HuH-7 (cell line): ENCODE measurements at regions not wholly inside any gene's neighbourhood (a gene's known extent, or its start where the extent isn't known, plus 50 kb on each side); places are given as distances from the start of the nearest gene placed in this dataset.

Experiments
- DNase-seq: peaks from one replicate; pipeline ENCODE4 v3.0.0; 2011; ENCODE audit warnings: low spot score

DNA sequence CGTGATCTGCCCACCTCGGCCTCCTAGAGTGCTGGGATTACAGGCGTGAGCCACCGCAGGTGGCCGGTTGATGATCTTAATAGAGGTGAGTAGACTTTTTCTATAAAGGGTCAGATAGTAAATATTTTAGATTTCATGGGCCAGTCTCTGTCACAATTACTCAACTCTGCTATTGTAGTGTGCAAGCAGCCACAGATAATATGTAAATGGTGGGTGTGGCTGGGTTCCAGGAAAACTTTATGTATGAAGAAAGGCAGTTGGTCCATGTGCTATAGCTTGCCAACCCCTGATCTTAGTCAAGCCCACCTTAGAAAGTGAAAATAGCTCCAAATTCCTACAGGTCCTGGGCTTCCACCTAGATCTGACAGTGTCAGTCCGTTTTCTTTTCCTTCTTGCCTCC lies 94.9 kb upstream of the PMFBP1 start:
- DNase-seq = no peak

DNA sequence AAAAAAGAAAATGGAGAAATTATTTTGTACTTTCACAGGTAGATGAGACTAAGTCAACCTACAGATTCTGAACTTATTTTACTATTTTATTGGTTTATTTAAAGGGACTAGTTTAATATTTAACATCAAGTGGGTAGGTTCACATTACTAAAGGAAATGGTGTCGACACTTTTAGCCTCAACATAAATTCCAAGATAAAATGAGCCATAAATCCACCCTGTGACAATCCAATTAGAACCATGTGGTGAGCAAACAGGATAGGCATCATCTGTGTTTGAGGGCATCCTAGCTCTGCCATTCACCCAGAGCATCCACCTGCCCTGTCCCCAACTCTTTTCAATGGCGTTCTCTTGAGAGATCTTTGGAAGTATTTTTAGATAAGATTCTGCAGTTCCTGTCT lies 92.8 kb upstream of the PMFBP1 start:
- no peak for DNase-seq

DNA sequence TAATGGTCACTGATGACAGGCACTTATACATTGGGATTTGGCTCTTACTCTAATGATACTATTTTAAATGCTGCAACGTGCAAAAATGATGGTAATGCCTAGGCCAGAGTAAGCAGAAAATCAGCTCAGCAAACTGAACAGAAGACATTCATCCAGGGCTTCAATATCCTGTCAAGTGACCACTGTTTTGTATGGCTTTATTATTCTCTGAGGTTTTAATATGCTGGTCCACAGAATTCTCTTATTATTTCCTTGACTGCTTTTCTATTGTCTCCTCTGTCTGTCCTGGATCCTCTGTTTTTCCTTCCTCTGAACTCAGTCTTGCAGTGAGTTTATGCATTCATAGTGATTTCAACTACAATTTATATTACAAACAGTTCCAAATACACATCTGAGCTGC lies 90.8 kb upstream of the PMFBP1 start:
- DNase-seq = no peak

DNA sequence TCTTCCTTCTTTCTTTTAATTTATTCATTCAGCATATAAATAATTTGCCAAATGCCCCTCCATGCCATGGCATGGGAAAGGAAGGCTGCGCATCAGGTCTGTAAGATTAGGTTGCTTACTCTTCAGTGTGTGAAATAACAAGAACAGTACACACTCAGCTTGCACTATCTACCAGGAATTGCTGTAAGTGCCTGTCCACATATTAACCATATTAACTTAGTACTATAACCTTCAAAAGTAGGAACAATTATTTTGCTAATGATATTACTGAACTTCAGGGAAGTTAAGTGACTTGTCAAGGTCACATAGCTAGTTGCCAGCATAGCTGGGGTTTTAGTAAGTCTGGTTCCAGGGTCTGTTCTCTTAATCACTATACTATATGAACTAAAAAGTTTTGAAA lies 89.2 kb upstream of the PMFBP1 start:
- no peak for DNase-seq

DNA sequence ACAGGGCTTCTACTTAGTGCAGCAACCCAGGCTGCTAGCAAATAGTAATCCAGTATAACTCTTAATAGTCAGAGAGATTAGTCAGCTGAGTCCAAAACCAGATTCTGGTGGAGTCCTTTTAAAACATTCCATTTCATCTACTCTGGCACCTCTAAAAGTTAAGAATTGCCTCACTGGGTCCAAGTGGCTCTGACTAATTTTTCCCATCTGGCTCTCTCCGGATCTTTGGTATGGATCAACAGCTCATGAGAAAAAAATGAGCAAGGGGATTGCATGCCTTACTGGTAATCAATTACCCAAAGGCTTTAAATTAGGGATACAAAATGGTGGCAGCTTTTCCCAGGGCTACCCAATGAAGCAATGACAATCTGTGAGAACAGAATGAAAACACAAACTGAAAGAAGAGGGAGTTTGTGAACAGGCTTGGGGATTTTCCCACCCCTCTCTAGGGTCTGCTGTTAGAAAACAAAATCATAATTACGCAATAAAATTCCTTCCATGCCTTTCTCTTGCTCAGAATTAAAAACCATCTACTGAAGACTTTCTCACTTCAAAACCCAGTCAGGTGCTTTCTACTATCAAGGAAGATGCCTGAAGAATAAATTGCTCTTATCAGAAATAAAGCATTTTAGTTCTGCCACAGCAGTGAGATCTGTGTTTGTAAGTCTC lies 84.6 kb upstream of the PMFBP1 start:
- DNase-seq = no peak

DNA sequence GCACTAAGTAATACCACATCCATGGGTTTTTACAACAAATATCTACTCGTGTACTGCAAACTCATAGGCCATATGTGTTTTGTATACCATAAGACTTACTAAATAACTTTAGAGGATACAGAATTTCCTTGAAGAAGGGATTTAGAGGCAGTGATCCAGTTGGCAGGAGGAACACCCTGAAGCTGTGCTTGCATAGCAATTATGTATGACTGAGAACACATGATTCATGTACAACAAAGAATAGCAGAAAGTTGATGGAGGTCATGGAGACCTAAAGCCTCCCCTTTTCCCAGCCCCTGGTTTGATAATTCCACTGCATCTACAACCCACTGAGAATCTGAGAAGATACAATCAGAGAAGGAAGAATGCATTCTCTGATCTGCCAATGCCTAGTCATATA lies 83.8 kb upstream of the PMFBP1 start:
- DNase-seq = no peak

DNA sequence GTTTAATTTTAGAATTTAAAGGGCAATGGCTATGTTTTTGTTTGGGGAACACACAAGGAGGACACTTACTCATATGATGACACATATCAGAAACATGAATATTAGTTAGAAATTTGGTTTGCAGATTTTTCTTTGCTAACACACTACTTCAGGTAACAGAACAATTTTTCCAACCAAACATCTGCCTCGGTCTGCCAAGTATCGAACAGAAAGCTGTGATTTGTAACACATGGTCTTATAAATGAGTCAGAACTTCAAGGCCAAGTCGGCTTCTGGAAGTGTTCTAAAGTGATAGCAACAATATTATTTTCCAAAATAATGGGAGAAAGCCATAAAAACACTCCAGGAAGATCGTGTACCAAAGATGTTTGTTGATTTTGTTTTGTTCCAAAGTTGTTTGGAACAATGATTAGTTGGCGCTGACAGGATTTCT lies 75.9 kb upstream of the PMFBP1 start:
- no peak for DNase-seq

DNA sequence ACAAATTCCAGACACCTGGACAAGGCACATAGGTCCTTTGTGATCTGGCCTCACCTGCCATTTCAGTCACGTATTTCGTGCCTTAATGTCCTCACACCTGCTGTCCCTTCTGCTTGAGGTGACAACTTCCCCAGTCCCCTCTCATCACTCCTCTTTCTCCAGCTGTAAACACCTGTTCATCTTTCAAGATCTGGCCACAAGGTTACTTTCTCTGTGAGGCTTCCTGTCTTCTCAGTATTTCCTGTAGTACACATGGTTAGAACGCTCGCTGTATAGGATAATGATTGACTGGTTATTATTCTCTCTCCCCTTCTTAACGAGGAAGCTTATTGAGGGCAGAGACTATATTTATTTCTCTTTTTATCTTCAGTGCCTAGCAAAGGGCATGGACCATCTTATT lies 74.5 kb upstream of the PMFBP1 start:
- no peak for DNase-seq

DNA sequence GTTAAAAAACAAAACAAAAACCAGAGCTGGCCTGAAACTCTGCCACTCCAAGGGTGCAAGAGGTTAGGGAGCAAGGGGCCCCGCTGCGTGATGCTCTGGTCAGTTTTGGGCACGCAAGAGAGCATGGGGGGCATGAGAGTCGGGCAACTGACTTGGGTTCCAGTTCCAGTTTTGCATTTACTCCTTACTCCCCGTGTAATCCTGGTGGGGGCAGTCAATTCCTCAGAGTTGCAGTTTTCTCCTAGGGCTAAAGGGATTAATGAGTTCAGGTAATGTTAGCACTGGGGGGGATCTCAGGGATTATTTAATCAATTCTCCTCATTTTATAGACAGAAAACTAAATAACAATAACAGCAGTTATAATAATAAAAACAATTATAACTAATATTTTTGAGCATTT lies 72.9 kb upstream of the PMFBP1 start:
- no peak for DNase-seq

DNA sequence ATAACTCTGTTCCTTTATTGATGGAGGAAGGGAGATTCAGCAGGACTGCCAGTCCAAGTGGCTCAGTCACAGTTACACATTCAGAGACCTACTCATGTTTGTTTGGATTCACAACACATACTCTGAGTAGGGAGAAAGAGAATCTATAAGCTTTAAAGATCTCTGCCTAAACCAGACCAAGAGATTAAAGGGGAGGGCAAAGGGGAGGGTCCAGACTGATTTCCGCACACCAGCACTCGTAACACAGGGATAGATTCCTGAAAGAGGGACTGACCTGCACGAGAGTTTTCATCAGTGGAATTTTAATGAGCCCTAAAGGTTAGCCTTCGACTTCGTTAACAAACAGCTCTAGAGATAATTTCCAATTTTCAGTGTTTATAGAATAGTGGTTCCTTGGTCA lies 71.7 kb upstream of the PMFBP1 start:
- DNase-seq = no peak

DNA sequence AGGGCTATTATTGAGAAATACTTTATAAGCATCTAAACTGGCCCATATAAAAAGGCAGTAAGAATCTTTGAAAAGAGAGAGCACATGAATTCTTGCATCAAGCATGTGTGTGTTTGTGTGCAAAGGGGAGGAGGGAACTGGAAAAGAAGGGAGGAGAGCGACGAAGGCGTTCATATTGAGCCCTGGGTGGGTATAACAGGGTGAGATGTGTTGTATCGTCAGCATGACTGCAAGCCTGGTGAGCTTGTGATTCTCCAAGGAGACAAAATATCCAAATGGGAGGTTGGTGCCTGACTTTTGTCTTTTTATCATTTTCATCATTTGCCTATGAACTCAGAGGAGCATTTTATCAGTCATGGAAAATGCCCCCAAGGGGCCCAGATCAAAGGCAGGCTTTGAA lies 70.8 kb upstream of the PMFBP1 start:
- DNase-seq = no peak

DNA sequence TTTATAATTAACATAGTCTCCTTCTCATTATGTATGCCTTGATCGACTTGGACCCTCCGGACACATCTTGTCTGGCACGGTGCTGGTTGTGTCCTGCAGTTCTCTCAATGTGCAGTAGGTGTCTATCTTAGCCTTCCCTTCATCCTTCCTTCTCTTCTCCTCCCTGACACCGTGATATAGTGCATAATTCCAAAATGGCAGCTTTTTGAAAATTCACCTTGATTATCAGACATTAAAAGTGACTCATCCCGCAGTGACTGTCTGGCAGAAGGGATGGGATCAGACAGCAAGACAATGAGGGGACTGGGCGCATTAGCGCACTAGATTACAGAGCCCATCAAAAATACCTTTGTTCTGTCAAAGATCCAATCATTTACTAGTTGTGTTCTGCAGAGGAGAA lies 70.0 kb upstream of the PMFBP1 start:
- DNase-seq = peak; percentile 39

DNA sequence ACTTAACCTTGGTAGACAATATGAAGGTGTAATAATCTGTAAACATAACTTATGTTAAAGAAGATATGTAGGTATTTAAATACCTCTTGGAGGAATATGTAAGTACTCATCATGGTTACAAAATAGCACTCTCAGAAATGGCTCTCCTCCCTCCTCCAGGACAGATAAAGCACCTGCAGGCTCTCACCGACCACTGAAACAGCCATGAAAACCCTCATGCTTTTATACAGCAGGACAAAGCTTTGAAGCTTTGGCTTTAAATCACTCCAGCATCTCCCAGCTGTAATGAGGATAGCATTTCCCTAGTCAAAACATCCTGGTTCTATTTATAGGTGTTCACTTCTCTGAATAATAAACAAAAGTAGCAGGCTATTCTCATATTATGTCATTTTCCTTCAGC lies 69.1 kb upstream of the PMFBP1 start:
- DNase-seq = no peak

DNA sequence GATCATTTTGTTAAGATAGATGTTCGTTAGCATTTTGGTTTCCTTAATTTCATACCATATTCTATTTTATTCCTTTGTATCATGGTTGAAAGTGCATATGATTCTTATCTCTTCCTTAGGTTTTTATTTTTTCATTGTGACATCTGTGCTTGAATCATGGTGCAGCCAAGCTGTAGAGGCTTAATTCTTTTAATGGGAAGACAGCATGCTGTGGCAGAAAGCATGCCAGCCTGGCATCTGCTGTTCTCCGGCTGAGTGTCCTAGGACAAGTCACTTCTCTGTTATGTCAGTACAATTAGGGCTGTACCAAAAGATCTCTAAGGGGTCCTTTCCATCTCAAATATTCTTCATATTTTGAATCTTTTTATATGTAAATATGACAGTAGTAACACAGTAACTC lies 68.5 kb upstream of the PMFBP1 start:
- DNase-seq = no peak

DNA sequence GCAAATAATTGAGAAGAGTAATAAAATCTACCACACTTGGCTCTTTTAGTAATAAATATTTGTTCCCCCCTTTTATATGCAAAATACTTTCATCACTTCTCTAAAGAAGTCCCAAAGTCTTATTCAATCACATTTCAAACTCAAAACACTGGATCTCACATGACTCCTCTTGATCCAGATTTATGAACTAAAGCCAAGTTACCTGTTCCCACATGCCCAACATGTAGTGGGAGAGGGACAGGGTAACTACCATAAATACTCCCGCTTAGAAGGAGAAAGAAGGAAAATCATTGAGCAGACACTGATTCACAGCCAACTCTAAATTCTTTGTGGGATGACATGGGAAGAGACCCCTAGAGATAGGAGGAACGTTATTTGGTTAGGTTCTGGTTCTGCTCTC lies 64.9 kb upstream of the PMFBP1 start:
- no peak for DNase-seq

DNA sequence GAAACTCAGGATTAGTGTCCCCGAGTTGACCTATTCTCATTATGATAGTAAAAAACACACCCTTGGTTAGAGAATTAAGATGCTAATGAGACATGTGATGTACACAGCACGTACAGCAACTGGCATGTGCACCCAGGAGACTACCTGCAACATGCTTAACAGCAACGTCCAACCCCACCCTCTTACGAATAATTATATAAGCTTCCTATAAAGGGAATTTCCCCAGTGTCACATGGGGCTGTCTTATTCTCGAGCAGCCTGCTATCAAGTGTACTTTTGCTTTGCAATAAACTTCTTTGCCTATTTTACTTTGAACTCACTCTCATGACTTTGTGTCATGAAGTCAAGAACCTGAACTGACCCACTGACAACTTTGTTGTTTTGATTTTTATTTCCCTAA lies 62.4 kb upstream of the PMFBP1 start:
- no peak for DNase-seq

DNA sequence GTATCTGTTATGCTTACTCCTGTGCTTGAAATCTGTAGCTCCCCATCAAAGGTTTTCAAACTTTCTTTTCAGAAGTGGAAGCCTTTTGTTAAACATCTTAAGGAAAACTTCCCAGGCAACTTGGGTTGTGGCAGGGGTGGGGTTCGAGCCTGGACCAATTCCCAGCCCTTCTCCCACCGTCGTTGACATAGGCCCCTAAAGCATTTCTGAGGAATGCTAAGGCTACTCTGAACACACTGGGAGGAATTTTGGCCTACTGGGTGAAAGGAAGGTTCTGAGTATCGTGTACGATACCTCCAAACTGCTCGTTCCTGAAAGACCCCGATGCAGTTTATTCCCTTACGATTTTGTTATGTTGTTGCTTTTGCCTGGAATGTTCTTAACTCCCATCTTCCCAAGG lies 56.1 kb upstream of the PMFBP1 start:
- no peak for DNase-seq

DNA sequence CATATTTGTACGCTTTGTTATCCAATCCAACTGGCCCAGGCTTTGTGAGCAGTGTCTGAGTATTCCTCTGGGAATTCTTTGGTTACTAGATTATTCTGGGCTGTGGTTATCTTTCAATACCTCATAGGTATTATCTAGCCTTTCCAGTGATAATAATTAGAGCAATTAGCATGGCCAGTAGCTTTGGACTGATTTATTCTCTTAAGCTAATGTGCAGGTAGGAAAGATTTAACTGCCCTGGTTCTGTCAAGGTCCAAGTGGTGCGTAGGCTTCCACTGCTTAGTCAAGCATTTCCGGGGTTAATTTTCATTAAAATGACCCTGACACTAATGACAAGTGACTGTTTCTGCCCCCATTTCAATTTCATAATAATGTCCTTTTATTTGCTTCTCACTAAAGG lies 54.2 kb upstream of the PMFBP1 start:
- DNase-seq = no peak

DNA sequence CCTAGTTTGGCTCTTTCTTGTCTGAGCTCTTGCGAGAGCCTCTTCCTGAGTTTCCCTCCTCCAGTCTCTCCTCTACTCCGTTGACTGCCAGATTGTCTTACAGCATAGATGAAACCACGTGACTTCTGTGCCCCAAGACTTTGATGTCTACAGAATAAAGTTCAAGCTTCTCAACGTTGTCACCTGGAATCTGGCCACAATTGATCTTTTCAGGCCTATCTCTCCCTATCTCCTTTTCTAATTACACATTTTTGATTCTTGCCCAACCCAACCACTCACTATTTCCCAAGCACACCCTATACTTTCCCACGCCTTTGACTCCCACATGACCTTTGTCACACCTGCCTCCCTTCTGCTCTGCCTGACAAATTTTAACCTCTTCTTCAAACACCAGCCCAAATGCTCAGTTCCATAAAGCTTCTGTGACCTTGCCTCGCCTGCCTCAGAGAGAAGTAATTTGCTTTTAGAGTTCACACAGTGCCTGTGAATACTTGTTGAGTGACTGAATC lies 52.4 kb upstream of the PMFBP1 start:
- DNase-seq = peak; percentile 13

DNA sequence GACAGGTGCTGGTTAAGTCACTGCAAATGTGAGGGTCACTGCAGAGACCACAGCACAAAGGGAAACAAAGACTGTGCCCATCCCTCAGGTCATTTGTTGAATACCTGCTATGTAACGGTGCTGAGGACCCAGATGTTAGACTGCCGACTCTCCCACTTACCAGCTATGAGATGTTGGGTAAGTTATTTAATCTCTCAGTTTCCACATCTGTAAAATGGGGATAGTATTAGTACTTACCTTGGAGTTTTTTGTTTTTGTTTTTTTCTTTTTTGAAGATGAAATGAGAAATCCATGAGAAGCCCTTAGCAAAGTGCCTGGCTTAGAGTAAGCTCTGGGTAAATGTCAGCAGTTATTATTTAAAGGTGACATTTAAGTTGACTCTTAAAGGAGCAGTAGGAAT lies 50.5 kb upstream of the PMFBP1 start:
- no peak for DNase-seq
